Colonic mucosa (tissue), 4 donors: ENCODE measurements at regions not wholly inside any gene's neighbourhood (a gene's known extent, or its start where the extent isn't known, plus 50 kb on each side); places are given as distances from the start of the nearest gene placed in this dataset.

Experiments
- DNase-seq: peaks from one replicate; pipeline ENCODE4 v3.0.0-alpha.2; 2020
- H3K27ac ChIP-seq: fragments of 200-600 bp; one replicate; pipeline ENCODE4 v1.8.0; 2021
- H3K27me3 ChIP-seq: fragments of 200-600 bp; one replicate; pipeline ENCODE4 v1.8.0; 2021
- H3K36me3 ChIP-seq: fragments of 200-600 bp; one replicate; pipeline ENCODE4 v1.8.0; 2021
- H3K4me1 ChIP-seq: fragments of 200-600 bp; one replicate; pipeline ENCODE4 v1.8.0; 2021; ENCODE audit warnings: mild to moderate bottlenecking
- H3K4me3 ChIP-seq: fragments of 200-600 bp; one replicate; pipeline ENCODE4 v1.8.0; 2021
- H3K9ac ChIP-seq, 2 donors: one replicate each; pipeline ENCODE4 v1.7.0; 2013; ENCODE audit warnings: control low read depth in 2 of 2, low read depth in 2 of 2, low read length in 2 of 2
- H3K9me3 ChIP-seq: fragments of 200-600 bp; one replicate; pipeline ENCODE4 v1.8.0; 2021
- CTCF ChIP-seq: fragments of 200-600 bp; IDR thresholded peaks from one replicate; pipeline ENCODE4 v1.8.0; 2022; ENCODE audit warnings: antibody characterized with exemption, mild to moderate bottlenecking
- intact Hi-C: fragments of 100-400 bp; cut with DNase I; formaldehyde crosslinking; loops from one replicate; pipeline ENCODE4 v1.14.1; 2022
- donor health status: healthy.
- donor health status: DM: no; HTN: no; CAD: no.
- donor health status: DM: no; HTN: no; CAD: no.

DNA sequence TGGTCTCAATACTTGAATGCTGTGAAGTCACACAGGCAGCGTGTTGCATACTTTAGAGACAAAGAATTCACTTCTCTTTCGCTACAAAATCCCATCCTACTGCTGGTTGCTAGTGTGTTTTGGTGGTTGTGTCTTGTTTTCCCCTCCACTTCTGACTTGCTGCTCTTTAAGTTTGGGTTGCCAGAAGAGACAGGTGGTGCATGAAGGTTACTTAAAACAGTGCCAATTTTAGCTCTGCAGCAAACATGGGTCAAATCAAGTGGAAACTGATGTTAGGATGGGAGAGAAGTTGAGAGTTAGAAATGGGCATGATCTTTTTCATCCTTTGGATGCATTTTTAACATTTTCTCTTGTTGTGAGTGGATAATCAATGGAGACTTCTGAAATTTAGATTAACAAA, 136.2 kb upstream of the KCNH7 start:
- intact Hi-C loops = no loop called here
- Histone ChIP-seq H3K9me3 (no peaks in the 10 kb centered on the region), H3K4me3 (no peak overlapping the region), H3K27me3 (no peaks in the 10 kb centered on the region), H3K36me3 (no peaks in the 10 kb centered on the region), H3K9ac (no peak overlapping the region), H3K4me1 (no peaks in the 10 kb centered on the region), H3K27ac (no peak overlapping the region)
- no peak for DNase-seq
- no peak for TF ChIP-seq CTCF

DNA sequence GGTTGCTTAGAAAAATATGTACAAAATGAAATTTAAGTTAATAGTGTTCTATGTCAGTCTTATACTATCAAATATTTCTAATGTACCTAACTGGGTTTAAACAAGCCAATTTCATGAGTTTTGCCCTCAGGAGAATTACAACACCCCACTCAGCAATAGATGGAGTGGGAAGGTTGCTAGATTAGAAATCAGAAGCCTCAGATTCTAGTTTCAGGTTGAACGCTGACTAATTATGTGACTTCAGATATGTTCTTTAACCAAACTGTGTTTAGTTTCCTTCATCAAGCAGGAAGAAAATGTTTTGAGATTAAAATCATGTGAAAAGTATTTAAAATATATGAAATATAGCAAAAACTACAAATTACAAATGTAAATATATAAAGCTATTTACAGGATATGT, 133.8 kb upstream of the KCNH7 start:
- intact Hi-C loops = no loop called here
- Histone ChIP-seq H3K27me3 (no peaks in the 10 kb centered on the region), H3K4me1 (no peaks in the 10 kb centered on the region), H3K27ac (no peak overlapping the region), H3K36me3 (no peaks in the 10 kb centered on the region), H3K9ac (no peak overlapping the region), H3K9me3 (no peaks in the 10 kb centered on the region), H3K4me3 (no peak overlapping the region)
- DNase-seq = no peak
- TF ChIP-seq CTCF = no peak

GRCh38 chr2:162968306-162968705, 129.7 kb upstream of the KCNH7 start:
- Histone ChIP-seq H3K36me3 (no peaks in the 10 kb centered on the region), H3K27ac (no peak overlapping the region), H3K9me3 (no peaks in the 10 kb centered on the region), H3K4me3 (no peak overlapping the region), H3K9ac (no peak overlapping the region), H3K4me1 (no peaks in the 10 kb centered on the region), H3K27me3 (no peaks in the 10 kb centered on the region)
- TF ChIP-seq CTCF = no peak
- intact Hi-C loops = no loop called here
- DNase-seq = no peak

- DNase-seq = no peak
- no peak for TF ChIP-seq CTCF
- Histone ChIP-seq H3K4me1 (no peaks in the 10 kb centered on the region), H3K4me3 (no peak overlapping the region), H3K36me3 (no peaks in the 10 kb centered on the region), H3K9me3 (no peaks in the 10 kb centered on the region), H3K27ac (no peak overlapping the region), H3K9ac (no peak overlapping the region), H3K27me3 (no peaks in the 10 kb centered on the region)
- intact Hi-C loops = no loop called here
Measured at GRCh38 chr2:162967811-162968210, 129.2 kb upstream of the KCNH7 start.

- no peaks in the 10 kb centered on the region for H3K9me3 ChIP-seq
- H3K27me3 ChIP-seq = no peaks in the 10 kb centered on the region
- TF ChIP-seq CTCF = no peak
- intact Hi-C loops = no loop called here
- no peaks in the 10 kb centered on the region for H3K4me1 ChIP-seq
- no peak overlapping the region for H3K27ac ChIP-seq
- no peak overlapping the region for H3K9ac ChIP-seq
- H3K4me3 ChIP-seq = no peak overlapping the region
- DNase-seq = no peak
- no peaks in the 10 kb centered on the region for H3K36me3 ChIP-seq
Measured at GRCh38 chr2:162967147-162967546, 128.6 kb upstream of the KCNH7 start.

- no peaks in the 10 kb centered on the region for H3K27me3 ChIP-seq
- no peak for TF ChIP-seq CTCF
- H3K36me3 ChIP-seq = no peaks in the 10 kb centered on the region
- no peak overlapping the region for H3K27ac ChIP-seq
- no peaks in the 10 kb centered on the region for H3K9me3 ChIP-seq
- DNase-seq = no peak
- H3K9ac ChIP-seq = no peak overlapping the region
- intact Hi-C loops = no loop called here
- no peaks in the 10 kb centered on the region for H3K4me1 ChIP-seq
- no peak overlapping the region for H3K4me3 ChIP-seq
Measured at GRCh38 chr2:162965191-162965590, 126.6 kb upstream of the KCNH7 start.
